ENCODE measurements at regions not wholly inside any gene's neighbourhood (a gene's known extent, or its start where the extent isn't known, plus 50 kb on each side); places are given as distances from the start of the nearest gene placed in this dataset.

GRCh38 chr20:50289581-50289980 lies 99.0 kb downstream of the CEBPB start:
- H3K27ac ChIP-seq: no peak overlapping the region
- no peaks in the 10 kb centered on the region for H3K9me2 ChIP-seq (ENCODE audit: insufficient read depth)
- H3F3A ChIP-seq (ENCODE audit: insufficient read depth, low read depth): peaks cover 65% of the 10 kb centered on the region
- H3K9me3 ChIP-seq (ENCODE audit: insufficient read depth, low read depth): no peaks in the 10 kb centered on the region
- no TSS peak for BruUV-seq (replicated peaks)
- H4K20me1 ChIP-seq (ENCODE audit: insufficient read depth): no peaks in the 10 kb centered on the region
- no peak for DNase-seq
- no peaks in the 10 kb centered on the region for H3K36me3 ChIP-seq (ENCODE audit: low read depth)
- H3K4me3 ChIP-seq: no peak overlapping the region
- peaks cover 13% of the 10 kb centered on the region for H3K79me2 ChIP-seq (ENCODE audit: low read depth)
- POLR2A ChIA-PET (ENCODE audit: unreplicated experiment): no interaction called here
- H3K27me3 ChIP-seq (ENCODE audit: insufficient read depth, low read depth): no peaks in the 10 kb centered on the region
- no peak for TF ChIP-seq CTCF (conservative IDR thresholded peaks at IDR 0.05)
- TF ChIP-seq EZH2 (IDR thresholded peaks at IDR 0.05; ENCODE audit: low read depth): no peak
- peaks cover 72% of the 10 kb centered on the region for H3K4me1 ChIP-seq (replicated peaks; ENCODE audit: insufficient read depth)
- intact Hi-C loops (cut with micrococcal nuclease; ENCODE audit: unreplicated experiment): no loop called here
- no peak overlapping the region for H3K4me2 ChIP-seq
- H2AFZ ChIP-seq: no peak overlapping the region
- CTCF ChIA-PET: no interaction called here

GRCh38 chr20:50290112-50290511 lies 99.5 kb downstream of the CEBPB start:
- POLR2A ChIA-PET (ENCODE audit: unreplicated experiment): no interaction called here
- H4K20me1 ChIP-seq (ENCODE audit: insufficient read depth): no peaks in the 10 kb centered on the region

GRCh38 chr20:50290808-50291207 lies 100.2 kb downstream of the CEBPB start:
- Histone ChIP-seq H2AFZ (no peak overlapping the region), H3K79me2 (ENCODE audit: low read depth) (peaks cover under 1% of the 10 kb centered on the region), H3K4me1 (replicated peaks; ENCODE audit: insufficient read depth) (peaks cover 59% of the 10 kb centered on the region), H3K9me2 (ENCODE audit: insufficient read depth) (no peaks in the 10 kb centered on the region), H3F3A (ENCODE audit: insufficient read depth, low read depth) (peaks cover 64% of the 10 kb centered on the region), H4K20me1 (ENCODE audit: insufficient read depth) (no peaks in the 10 kb centered on the region), H3K27ac (peak overlapping the region; percentile 86; the same call in 1 of the 2 replicates), H3K4me2 (no peak overlapping the region), H3K9me3 (ENCODE audit: insufficient read depth, low read depth) (no peaks in the 10 kb centered on the region), H3K4me3 (no peak overlapping the region), H3K27me3 (ENCODE audit: insufficient read depth, low read depth) (no peaks in the 10 kb centered on the region), H3K36me3 (ENCODE audit: low read depth) (no peaks in the 10 kb centered on the region)
- ChIA-PET CTCF (no interaction called here), POLR2A (ENCODE audit: unreplicated experiment) (no interaction called here)
- intact Hi-C loops (cut with micrococcal nuclease; ENCODE audit: unreplicated experiment): no loop called here
- no TSS peak for BruUV-seq (replicated peaks)
- no peak for DNase-seq
- TF ChIP-seq EZH2 (IDR thresholded peaks at IDR 0.05; ENCODE audit: low read depth): no peak
- no peak for TF ChIP-seq CTCF (conservative IDR thresholded peaks at IDR 0.05)

More at GRCh38 chr20:50290112-50290511, 99.5 kb downstream of the CEBPB start:
- no peaks in the 10 kb centered on the region for H3K27me3 ChIP-seq (ENCODE audit: insufficient read depth, low read depth)
- no peaks in the 10 kb centered on the region for H3K9me3 ChIP-seq (ENCODE audit: insufficient read depth, low read depth)
- no TSS peak for BruUV-seq (replicated peaks)
- peaks cover 8% of the 10 kb centered on the region for H3K79me2 ChIP-seq (ENCODE audit: low read depth)
- intact Hi-C loops (cut with micrococcal nuclease; ENCODE audit: unreplicated experiment): no loop called here
- H2AFZ ChIP-seq: no peak overlapping the region
- no peak overlapping the region for H3K4me2 ChIP-seq
- H3K27ac ChIP-seq: no peak overlapping the region
- peaks cover 66% of the 10 kb centered on the region for H3K4me1 ChIP-seq (replicated peaks; ENCODE audit: insufficient read depth)
- no peaks in the 10 kb centered on the region for H3K9me2 ChIP-seq (ENCODE audit: insufficient read depth)
- CTCF ChIA-PET: no interaction called here
- TF ChIP-seq EZH2 (IDR thresholded peaks at IDR 0.05; ENCODE audit: low read depth) (no peak), CTCF (conservative IDR thresholded peaks at IDR 0.05) (no peak)
- H3K36me3 ChIP-seq (ENCODE audit: low read depth): no peaks in the 10 kb centered on the region
- H3K4me3 ChIP-seq: no peak overlapping the region
- peaks cover 65% of the 10 kb centered on the region for H3F3A ChIP-seq (ENCODE audit: insufficient read depth, low read depth)
- no peak for DNase-seq

Data from PC-9 (cell line).